ENCODE measurements at regions not wholly inside any gene's neighbourhood (a gene's known extent, or its start where the extent isn't known, plus 50 kb on each side); places are given as distances from the start of the nearest gene placed in this dataset.
"Not testable (repeated sequence)": the region's sequence is repeated elsewhere in the genome, so short reads cannot be mapped to it uniquely, and the experiment has no call there.

DNA sequence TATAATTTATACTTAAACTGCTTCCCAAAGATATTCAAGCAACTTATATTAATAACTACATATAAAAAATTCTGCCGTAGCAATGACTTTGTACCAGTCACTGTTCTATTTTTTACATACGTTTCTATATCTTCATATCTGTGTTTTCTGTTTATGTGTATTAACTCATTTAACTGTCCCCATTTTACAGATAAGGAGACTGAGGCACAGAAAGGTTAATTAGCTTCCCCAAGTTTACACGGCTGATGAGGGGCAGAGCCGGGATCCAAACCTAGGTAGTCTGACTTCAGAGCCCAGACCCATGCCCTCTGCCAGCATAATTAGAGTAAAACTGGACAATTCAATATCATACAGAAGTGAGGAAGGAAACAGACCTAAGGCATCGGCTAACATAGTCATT lies 259.7 kb upstream of the TUT7 start:
- no peak overlapping the region for H3K4me3 ChIP-seq (ENCODE audit: low read depth, low read length)
- TF ChIP-seq, protein P1, sequence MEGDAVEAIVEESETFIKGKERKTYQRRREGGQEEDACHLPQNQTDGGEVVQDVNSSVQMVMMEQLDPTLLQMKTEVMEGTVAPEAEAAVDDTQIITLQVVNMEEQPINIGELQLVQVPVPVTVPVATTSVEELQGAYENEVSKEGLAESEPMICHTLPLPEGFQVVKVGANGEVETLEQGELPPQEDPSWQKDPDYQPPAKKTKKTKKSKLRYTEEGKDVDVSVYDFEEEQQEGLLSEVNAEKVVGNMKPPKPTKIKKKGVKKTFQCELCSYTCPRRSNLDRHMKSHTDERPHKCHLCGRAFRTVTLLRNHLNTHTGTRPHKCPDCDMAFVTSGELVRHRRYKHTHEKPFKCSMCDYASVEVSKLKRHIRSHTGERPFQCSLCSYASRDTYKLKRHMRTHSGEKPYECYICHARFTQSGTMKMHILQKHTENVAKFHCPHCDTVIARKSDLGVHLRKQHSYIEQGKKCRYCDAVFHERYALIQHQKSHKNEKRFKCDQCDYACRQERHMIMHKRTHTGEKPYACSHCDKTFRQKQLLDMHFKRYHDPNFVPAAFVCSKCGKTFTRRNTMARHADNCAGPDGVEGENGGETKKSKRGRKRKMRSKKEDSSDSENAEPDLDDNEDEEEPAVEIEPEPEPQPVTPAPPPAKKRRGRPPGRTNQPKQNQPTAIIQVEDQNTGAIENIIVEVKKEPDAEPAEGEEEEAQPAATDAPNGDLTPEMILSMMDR (IDR thresholded peaks at IDR 0.05; ENCODE audit: low read depth, low read length): no peak

DNA sequence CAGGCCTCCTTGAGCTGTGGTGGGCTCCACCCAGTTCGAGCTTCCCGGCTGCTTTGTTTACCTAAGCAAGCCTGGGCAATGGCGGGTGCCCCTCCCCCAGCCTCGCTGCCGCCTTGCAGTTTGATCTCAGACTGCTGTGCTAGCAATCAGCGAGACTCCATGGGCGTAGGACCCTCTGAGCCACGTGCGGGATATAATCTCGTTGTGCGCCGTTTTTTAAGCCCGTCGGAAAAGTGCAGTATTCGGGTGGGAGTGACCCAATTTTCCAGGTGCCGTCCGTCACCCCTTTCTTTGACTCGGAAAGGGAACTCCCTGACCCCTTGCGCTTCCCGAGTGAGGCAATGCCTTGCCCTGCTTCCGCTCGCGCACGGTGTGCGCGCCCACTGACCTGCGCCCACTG lies 257.3 kb upstream of the TUT7 start:
- H3K4me3 ChIP-seq (ENCODE audit: low read depth, low read length): not testable (repeated sequence)

DNA sequence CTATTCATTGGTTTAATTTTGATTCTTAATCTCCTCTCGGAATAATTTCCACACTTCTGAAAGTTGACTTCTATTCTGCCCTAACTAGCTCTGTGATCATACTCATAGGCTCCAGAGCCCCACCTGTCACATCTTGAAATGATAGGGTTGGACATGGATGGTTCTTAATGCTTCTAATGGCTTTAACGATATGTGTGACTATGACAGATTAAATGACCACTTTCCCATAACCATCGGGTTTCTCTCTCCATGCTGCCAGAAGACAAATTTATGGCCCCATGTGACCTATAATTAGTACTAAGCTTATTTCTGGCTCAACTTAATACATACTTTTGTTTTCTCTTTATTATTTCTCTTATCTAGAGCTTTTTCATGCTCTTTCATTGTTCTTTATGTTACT lies 251.1 kb upstream of the TUT7 start:
- H3K4me3 ChIP-seq (ENCODE audit: low read depth, low read length): no peak overlapping the region
- TF ChIP-seq, protein P1 (IDR thresholded peaks at IDR 0.05; ENCODE audit: low read depth, low read length): no peak

DNA sequence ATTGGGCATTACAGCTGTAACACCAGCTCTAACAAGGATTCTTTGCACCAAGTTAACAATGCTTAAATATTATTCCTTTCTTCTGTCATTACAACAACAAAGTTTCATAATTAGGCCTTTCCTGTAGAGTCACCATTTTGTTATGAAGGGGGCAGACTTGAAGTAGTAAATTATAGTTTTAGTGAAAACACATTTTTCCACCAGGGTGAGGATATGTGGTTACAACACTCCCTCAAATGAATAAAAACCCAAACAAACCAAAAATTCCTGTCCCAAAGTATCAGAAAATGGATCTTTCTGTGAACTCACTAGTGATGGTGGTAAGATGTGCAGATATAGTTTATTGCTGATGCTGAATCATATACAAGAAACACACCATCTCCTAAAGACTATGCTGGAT lies 250.5 kb upstream of the TUT7 start:
- no peak overlapping the region for H3K4me3 ChIP-seq (ENCODE audit: low read depth, low read length)
- TF ChIP-seq, protein P1 (IDR thresholded peaks at IDR 0.05; ENCODE audit: low read depth, low read length): no peak

DNA sequence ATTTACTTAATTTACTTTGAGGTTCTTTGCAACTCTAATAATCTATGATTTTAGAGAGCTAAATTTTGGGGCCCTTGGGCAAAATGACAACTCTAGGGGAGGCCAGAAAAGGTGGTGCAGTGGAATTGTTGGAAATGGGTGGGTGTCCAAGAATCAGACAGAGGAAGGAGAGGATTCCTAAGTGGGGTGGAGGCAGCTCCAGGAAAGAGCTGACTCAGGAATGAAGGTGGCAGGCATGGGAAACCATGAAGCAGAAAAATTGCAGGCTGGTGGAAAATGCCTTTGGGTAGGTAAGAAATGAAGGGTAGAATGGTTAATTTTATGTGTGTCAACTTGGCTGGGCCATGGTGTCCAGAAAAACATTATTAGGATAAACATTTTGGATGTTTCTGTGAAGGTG lies 248.5 kb upstream of the TUT7 start:
- TF ChIP-seq, protein P1 (IDR thresholded peaks at IDR 0.05; ENCODE audit: low read depth, low read length): no peak
- no peak overlapping the region for H3K4me3 ChIP-seq (ENCODE audit: low read depth, low read length)

DNA sequence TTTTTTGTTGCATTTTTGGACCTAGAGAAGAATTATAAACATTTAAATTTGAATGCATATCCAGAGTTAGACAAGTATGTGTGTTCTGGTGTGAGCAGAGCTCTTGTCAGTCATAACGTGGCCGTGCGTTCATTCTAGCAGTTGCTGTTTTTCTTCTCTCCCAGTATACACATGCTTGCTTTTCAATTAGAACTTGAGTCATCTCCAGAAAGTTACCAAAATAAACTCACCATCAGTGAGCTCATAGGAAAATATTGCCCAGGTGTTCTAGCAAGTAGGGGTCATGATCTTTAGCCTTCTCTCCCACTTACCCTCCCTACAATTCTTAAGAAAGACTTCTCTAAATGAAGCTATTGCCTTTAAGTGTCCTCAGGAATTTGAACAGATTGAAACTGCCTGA lies 247.5 kb upstream of the TUT7 start:
- no peak overlapping the region for H3K4me3 ChIP-seq (ENCODE audit: low read depth, low read length)
- TF ChIP-seq, protein P1 (IDR thresholded peaks at IDR 0.05; ENCODE audit: low read depth, low read length): no peak

DNA sequence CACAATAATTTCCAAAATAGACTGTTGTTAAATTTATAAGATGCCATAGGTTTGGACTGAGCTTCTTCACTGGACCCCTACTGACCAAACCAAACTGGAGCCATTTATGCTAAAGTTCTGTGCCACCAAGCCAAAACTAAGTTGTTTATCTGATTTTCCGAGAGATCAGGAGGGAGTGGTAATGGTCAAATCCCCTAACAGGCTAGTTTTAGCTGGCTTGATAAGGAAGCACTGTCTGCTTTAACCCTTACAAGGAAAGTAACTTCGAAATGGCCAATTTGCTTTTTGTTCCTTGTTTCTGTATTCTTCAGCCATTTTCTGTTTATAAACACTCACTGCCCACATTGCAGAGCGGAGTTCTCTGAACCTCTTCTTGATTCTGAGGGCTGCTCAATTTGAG lies 246.8 kb upstream of the TUT7 start:
- TF ChIP-seq, protein P1 (IDR thresholded peaks at IDR 0.05; ENCODE audit: low read depth, low read length): no peak

DNA sequence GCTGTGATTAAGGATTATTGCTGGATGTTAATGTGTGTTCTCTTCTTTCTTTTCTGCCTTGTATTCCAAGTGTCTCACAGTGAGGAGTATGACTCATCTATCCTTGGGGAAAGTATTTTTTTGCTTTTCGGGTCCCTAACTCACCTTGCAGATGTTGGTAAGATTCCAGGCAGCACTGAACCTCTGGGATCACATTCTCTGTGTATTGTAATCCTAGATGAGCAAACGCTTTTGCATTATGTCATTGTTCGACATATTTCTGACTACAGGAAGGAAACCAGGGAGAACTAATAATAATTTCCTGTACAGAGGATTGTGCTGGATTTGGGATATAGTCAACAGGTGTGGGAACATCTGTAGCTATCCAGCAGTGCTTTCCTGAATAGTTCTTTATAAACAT lies 246.1 kb upstream of the TUT7 start:
- no peak overlapping the region for H3K4me3 ChIP-seq (ENCODE audit: low read depth, low read length)
- TF ChIP-seq, protein P1 (IDR thresholded peaks at IDR 0.05; ENCODE audit: low read depth, low read length): no peak

More for the DNA sequence above, 246.8 kb upstream of the TUT7 start:
- no peak overlapping the region for H3K4me3 ChIP-seq (ENCODE audit: low read depth, low read length)

Measured in WI38 (cell line).